ENCODE measurements at regions not wholly inside any gene's neighbourhood (a gene's known extent, or its start where the extent isn't known, plus 50 kb on each side); places are given as distances from the start of the nearest gene placed in this dataset.

DNA sequence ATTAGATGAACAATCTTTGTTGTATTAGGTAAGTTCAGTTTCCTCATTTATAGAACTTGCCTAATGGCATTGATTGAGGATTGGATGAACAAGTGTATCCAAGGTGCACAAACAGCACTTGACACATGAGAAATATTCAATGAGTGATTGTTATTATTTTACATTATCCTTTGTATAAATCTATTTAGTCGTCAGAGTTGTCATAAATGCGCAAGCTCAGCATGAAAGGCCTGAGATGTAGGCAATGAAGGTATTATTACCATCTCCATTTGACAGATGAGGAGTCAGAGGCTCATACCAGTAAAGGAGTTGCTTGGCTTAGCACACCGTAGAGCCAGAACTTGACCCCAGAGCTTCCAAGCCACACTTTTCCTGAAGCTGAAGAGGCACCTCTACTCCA is 291.4 kb downstream of the C1D start:
- TF ChIP-seq, protein P1, sequence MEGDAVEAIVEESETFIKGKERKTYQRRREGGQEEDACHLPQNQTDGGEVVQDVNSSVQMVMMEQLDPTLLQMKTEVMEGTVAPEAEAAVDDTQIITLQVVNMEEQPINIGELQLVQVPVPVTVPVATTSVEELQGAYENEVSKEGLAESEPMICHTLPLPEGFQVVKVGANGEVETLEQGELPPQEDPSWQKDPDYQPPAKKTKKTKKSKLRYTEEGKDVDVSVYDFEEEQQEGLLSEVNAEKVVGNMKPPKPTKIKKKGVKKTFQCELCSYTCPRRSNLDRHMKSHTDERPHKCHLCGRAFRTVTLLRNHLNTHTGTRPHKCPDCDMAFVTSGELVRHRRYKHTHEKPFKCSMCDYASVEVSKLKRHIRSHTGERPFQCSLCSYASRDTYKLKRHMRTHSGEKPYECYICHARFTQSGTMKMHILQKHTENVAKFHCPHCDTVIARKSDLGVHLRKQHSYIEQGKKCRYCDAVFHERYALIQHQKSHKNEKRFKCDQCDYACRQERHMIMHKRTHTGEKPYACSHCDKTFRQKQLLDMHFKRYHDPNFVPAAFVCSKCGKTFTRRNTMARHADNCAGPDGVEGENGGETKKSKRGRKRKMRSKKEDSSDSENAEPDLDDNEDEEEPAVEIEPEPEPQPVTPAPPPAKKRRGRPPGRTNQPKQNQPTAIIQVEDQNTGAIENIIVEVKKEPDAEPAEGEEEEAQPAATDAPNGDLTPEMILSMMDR (IDR thresholded peaks at IDR 0.05; ENCODE audit: low read length), result no peak
- TF ChIP-seq EZH2 (IDR thresholded peaks at IDR 0.05; ENCODE audit: borderline replicate concordance, low read length), result no peak

Data from OCI-LY1 (cell line).